Fibroblast of skin of right quadriceps (primary cell): ENCODE measurements at regions not wholly inside any gene's neighbourhood (a gene's known extent, or its start where the extent isn't known, plus 50 kb on each side); places are given as distances from the start of the nearest gene placed in this dataset.

Source experiments
- DNase-seq: peaks from one replicate; pipeline ENCODE4 v3.0.0-alpha.2; 2013

DNA sequence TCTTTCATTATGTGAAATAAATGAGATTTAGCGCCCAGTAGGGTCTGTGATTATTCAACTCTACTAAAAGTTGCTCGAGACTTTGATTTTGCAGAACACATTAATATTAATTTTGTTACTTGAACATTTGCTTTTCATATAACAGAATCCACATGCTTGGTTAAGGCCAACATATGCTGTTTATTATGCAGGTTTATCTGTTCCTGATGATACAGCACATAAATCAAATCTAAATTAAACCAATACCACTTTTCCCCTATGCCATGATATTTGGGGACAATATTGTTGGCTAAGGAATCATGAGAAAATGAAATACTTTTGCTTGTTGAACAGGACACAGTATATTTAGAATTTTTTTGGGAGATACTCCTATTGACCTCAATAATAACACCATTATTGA, 291.1 kb downstream of the USP25 start:
- no peak for DNase-seq

DNA sequence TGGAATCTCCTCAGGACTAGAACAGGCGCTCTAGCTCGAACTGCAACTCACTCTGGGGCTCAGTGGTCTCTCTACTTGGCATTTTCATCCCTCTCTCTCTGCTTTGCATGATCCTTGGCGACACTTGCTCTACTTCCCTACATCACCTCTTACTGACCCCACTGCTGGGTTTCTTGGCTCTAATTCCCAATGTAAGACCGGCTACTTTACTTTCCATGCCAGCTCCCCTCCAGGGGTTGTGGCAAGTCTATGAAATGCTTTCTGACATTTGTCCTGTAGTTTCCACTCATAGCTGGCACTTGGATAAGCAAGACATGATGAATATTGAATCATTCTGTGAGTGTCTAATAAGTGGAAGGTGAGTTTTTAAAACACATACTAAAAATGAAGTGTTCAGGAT, 292.3 kb downstream of the USP25 start:
- DNase-seq = no peak

DNA sequence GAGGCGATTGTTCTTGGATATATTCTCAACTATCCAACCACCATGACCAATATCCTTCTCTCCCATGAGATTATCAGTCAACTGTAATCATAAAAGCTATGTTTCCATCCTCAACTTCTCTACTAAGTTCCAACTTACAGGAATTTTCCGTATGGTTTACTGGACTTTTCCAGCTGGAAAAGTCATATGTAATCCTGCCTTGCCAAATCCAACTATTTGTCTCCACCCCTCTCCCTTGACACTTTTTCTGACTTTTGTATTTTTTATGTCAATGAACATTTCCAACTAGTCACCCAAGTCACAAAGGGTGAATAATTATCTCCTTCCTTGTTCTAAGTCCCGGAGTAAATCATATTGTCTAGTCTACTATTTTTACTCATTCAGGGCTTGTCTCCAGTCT, 293.1 kb downstream of the USP25 start:
- no peak for DNase-seq

- no peak for DNase-seq
Observed at GRCh38 chr21:16028142-16028541, 298.4 kb downstream of the USP25 start.

- no peak for DNase-seq
Observed at GRCh38 chr21:16028941-16029464, 299.2 kb downstream of the USP25 start.

- DNase-seq = no peak
Observed at GRCh38 chr21:16033193-16033592, 303.4 kb downstream of the USP25 start.

DNA sequence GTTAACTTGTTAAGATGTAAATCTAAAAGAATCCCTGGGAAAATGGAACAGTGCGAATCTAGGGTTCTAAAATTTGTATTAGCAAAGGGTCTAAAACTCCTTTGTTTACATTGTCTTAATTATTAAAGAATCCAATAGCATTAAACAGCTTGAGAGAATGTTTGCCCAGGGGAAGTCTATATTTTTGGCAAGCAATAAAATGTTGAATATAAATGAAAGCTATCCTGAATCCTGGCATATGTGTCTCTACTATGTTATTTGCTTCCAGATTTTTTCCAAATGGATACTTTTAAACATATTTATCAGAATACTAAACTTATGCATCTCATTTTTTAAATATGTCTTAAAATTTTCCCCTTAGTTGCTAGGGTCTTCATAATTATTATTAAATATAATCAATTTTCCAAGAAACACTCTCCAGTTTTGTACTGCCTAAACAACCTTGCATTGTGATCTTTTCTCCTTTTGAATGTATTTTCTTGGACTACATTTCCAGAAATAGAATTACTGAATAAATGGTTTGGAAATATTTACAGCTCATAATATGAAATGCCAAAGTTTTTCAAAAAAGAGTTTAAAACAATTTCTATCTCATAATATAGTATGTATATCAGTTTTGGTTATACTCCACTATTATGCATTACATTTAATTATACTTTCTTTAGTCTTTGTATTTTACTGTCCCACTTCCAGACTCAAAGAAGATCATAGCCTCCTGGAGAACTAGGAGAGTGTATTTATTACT, 304.8 kb downstream of the USP25 start:
- DNase-seq = no peak

- peak; percentile 2 for DNase-seq
Observed at GRCh38 chr21:16037421-16037955, 307.7 kb downstream of the USP25 start.

GRCh38 chr21:16040601-16041000, 310.8 kb downstream of the USP25 start:
- DNase-seq = peak; percentile 45

GRCh38 chr21:16044676-16045075, 314.9 kb downstream of the USP25 start:
- no peak for DNase-seq

DNA sequence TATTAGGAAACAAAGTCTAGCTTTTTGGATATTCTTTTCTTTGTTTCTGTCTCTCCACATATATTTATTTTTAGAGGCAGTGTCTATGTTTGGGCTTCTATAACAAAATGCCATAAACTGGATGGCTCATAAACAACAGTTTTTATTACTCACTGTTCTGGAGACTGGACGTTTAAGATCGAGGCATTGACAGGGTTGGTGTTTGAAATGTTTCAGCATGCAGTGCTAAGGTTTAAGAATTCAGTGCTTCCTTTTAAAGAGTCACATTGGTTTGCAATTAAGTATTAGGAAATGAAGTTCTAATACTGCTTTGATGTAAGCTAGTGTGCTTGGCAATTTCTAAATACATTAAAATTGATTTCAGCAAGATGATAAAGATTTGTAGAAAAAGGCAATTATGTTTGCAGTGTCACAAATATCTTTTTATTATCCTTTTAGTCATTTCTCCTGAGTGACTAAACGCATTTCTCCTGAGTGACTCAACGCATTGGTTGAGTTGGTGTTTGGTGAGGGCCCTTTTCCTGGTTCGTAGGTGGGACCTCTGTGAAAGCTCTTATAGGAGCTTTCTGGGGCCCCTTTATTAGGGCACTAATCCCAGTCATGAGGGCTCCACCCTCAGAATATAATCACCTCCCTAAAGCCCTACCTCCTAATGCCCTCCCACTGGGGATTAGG, 317.0 kb downstream of the USP25 start:
- DNase-seq = peak; percentile 62

DNA sequence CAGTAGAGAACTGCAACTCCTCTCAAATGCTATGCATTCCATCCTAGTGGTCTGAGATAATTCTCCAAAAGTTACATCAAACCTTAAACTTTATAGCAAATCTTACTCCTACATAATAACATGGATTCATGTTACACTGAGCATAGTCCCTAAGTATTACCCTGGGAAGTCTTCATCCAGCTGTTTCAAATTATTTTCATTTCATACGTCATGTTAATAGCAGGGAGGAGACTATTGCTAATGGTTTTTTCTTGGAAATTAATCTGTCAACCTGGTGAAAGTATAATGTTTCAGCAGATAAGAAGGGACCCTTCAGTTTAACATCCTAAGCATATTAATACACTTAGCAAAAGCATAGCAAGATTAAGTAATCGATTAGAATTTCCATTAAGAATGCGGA, 318.1 kb downstream of the USP25 start:
- peak; percentile 86 for DNase-seq

DNA sequence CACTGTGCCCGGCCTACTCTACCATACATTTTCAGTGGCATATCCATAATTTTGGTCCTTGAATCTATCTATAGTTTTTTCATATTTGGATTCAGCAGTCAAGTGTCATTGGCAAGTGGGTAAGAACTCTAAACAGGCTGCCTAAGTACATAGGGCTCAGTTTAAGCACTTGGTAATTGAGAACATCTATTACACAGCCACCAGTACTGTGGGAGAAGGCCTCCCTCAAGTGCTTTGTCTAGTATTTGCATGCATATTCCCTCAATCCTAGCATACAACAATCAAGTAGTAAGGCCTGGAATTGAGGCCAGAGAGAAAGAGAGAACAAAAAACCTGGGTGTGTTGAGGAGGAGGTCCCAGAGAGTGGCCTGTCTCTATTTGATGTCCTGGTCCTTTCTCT, 325.2 kb downstream of the USP25 start:
- no peak for DNase-seq

DNA sequence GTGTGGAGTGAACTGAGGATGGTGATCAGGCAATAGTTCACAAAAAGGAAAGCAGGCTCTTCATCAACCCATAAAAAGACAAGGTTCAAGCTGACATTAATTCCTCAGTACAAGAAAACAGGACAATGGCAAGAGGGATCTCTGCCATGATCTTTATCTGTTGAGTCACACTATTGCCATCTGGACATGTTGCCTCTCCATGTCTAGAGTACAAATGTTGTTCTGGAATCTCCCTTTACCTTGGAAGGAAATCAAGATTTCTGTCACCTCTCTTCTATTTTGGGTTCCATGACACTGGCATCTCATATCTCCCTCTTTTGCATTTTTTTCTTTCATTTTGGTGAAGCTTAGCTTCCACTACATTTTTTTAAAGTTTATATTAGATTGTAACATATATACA, 329.1 kb downstream of the USP25 start:
- DNase-seq = no peak

GRCh38 chr21:16059981-16060380, 330.2 kb downstream of the USP25 start:
- no peak for DNase-seq

- DNase-seq = no peak
Observed at GRCh38 chr21:16061194-16061593, 331.4 kb downstream of the USP25 start.

- DNase-seq = peak; percentile 48
Observed at GRCh38 chr21:16069178-16070112, 339.7 kb downstream of the USP25 start.

- peak; percentile 84 for DNase-seq
Observed at GRCh38 chr21:16070207-16070651, 340.4 kb downstream of the USP25 start.

- peak; percentile 90 for DNase-seq
Observed at GRCh38 chr21:16071092-16071491, 341.3 kb downstream of the USP25 start.

DNA sequence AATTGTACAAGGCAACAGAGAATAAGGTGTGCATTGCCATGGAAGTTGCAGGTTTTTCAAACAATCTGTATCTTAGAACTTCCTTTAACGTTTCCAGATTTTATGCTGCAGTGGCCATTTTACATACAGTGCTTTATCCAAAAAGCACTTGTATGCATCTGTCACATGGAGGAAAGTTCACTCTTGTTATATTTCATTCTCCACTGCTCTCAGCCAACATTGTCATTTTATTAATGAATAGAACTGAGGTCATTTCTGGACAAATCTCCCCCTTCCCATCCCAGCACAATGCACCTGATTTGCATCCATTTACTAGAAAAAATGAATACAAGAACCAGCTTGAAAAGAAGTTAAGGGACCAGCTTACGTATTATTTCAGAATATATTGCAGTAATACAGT, 342.0 kb downstream of the USP25 start:
- DNase-seq = no peak

GRCh38 chr21:16072221-16072620, 342.4 kb downstream of the USP25 start:
- no peak for DNase-seq

GRCh38 chr21:16072737-16073136, 343.0 kb downstream of the USP25 start:
- peak; percentile 99 for DNase-seq

DNA sequence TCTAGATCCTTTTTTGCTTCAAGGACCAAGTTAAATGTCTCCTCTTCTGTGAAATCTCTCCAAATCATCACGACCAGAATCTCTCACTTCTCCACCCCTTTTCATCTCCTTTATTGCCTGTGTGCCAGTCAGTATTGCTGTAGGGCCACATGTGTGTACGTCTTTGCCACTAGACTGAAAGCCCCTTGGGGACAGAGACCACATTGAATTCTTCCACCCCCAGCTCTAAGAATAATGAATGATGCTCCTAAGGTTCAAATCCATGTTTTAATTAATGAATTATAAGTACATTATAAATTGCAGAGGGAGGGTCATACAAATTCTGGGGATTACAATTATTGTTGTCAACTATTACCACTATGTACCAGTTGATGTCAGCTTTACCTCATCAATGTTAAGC, 343.8 kb downstream of the USP25 start:
- no peak for DNase-seq
